Muscle layer of colon (tissue), 2 donors: ENCODE measurements at regions not wholly inside any gene's neighbourhood (a gene's known extent, or its start where the extent isn't known, plus 50 kb on each side); places are given as distances from the start of the nearest gene placed in this dataset.

Experiments
- H3K27ac ChIP-seq: one replicate; pipeline ENCODE4 v1.7.0; 2013; ENCODE audit warnings: low read depth, mild to moderate bottlenecking, low read length, moderate library complexity
- H3K27me3 ChIP-seq, 2 donors: one replicate each; pipeline ENCODE4 v1.7.0; 2013; ENCODE audit warnings: low read length in 2 of 2, mild to moderate bottlenecking in 2 of 2; ENCODE audit not compliant: insufficient read depth in 2 of 2, control insufficient read depth in 1 of 2
- H3K36me3 ChIP-seq: one replicate; pipeline ENCODE4 v1.7.0; 2013; ENCODE audit warnings: mild to moderate bottlenecking, low read length; ENCODE audit not compliant: insufficient read depth
- H3K4me1 ChIP-seq: one replicate; pipeline ENCODE4 v1.7.0; 2013; ENCODE audit warnings: mild to moderate bottlenecking, low read length; ENCODE audit not compliant: insufficient read depth
- H3K4me3 ChIP-seq, 2 donors: one replicate each; pipeline ENCODE4 v1.7.0; 2013; ENCODE audit warnings: low read length in 2 of 2, low read depth in 1 of 2, mild to moderate bottlenecking in 1 of 2, moderate library complexity in 1 of 2
- H3K9ac ChIP-seq: one replicate; pipeline ENCODE4 v1.7.0; 2013; ENCODE audit warnings: low read length
- H3K9me3 ChIP-seq: one replicate; pipeline ENCODE4 v1.7.0; 2013; ENCODE audit warnings: mild to moderate bottlenecking, low read length
- donor health status: abdominal sarcoma.
- donor health status: Adenocarcinoma of cecum.

GRCh38 chr11:122275508-122275907 lies 159.5 kb upstream of the BLID start:
- Histone ChIP-seq H3K4me3 (no peak overlapping the region), H3K9me3 (no peaks in the 10 kb centered on the region), H3K9ac (no peak overlapping the region), H3K27ac (no peak overlapping the region), H3K27me3 (no peaks in the 10 kb centered on the region), H3K4me1 (no peaks in the 10 kb centered on the region), H3K36me3 (no peaks in the 10 kb centered on the region)

- Histone ChIP-seq H3K36me3 (no peaks in the 10 kb centered on the region), H3K9ac (no peak overlapping the region), H3K27me3 (no peaks in the 10 kb centered on the region), H3K4me1 (no peaks in the 10 kb centered on the region), H3K9me3 (no peaks in the 10 kb centered on the region), H3K27ac (no peak overlapping the region), H3K4me3 (no peak overlapping the region)
Measured at GRCh38 chr11:122273476-122274191, 157.6 kb upstream of the BLID start.

DNA sequence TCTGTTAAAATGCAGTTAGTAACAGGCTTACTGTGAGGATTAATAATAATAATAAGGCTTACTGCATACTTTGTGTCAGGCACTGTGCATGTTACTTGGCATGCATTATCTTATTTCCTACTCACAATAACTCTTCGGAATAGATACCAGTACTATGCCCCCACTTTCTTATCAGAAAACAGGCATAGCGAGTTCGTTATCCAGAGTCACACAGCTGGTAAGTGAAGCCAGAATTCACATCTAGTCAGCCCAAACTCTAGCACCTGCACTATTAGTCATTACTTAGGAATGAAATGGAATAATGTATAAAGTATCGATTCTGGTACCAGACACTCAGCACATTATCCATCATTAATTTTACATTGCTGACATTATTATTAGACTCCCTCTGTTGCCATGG lies 155.7 kb upstream of the BLID start:
- Histone ChIP-seq H3K4me3 (no peak overlapping the region), H3K9ac (no peak overlapping the region), H3K36me3 (no peaks in the 10 kb centered on the region), H3K4me1 (no peaks in the 10 kb centered on the region), H3K27me3 (no peaks in the 10 kb centered on the region), H3K9me3 (no peaks in the 10 kb centered on the region), H3K27ac (no peak overlapping the region)

DNA sequence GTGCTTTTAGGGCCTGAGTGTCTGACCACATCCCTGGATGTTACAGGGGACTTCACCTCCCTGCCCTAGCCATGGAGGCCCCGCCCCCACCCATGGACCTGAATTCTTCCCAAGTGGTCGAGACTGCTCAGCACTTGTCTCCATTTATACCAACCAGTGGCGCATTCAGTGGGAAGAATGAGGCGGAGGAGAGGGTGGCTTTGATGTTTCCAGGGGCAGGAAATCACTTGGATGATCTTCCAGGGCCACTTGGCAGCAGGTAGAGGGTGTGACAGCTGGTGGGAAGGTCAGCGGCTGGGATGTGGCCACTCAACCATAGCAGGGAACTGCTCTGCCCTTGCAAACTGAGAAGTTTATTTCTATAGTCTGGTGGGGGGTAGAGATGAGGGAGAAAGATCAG lies 155.1 kb upstream of the BLID start:
- Histone ChIP-seq H3K4me1 (no peaks in the 10 kb centered on the region), H3K9me3 (no peaks in the 10 kb centered on the region), H3K36me3 (no peaks in the 10 kb centered on the region), H3K4me3 (no peak overlapping the region), H3K9ac (no peak overlapping the region), H3K27me3 (no peaks in the 10 kb centered on the region), H3K27ac (no peak overlapping the region)

DNA sequence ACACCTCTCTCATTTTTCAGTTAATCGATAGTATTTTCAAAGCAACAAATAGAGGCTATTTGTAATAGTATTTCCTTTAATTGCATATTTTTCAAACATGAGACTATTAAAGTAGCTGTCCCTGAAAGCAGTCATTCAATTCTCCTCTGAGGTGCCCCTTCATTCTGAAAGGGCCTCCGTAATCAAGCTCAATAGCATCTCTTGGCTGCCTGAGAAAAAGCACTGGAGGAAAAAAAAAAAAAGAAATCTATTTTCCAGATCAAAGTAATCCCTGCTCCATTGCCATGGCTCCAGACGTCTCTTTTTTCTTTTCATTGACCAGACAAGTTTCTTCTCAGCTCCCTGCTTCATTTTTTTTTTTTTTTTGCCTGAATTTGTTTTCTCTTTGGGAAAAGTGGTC lies 154.5 kb upstream of the BLID start:
- Histone ChIP-seq H3K9me3 (no peaks in the 10 kb centered on the region), H3K36me3 (no peaks in the 10 kb centered on the region), H3K4me3 (no peak overlapping the region), H3K27me3 (no peaks in the 10 kb centered on the region), H3K4me1 (no peaks in the 10 kb centered on the region), H3K27ac (no peak overlapping the region), H3K9ac (no peak overlapping the region)

DNA sequence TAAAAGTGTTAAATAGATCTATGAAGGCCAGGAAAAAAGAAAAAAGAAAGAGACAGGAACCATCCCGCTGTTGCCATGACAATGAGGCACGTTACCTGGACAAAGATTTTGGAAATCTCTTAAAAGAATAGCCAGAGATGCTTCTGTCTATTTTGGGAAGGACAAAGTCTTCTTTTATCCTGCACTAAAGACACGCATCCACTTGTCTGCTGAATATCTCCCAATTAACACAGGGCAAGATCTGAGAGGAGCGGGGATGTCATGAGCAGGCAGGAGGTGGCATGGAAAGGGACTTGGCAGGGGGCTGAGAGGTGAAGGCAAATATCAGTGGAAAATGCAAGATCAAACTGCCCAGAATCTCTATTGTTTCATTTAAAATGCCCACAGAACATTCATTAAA lies 153.8 kb upstream of the BLID start:
- Histone ChIP-seq H3K27me3 (no peaks in the 10 kb centered on the region), H3K9ac (no peak overlapping the region), H3K9me3 (no peaks in the 10 kb centered on the region), H3K4me1 (no peaks in the 10 kb centered on the region), H3K36me3 (no peaks in the 10 kb centered on the region), H3K27ac (no peak overlapping the region), H3K4me3 (no peak overlapping the region)

DNA sequence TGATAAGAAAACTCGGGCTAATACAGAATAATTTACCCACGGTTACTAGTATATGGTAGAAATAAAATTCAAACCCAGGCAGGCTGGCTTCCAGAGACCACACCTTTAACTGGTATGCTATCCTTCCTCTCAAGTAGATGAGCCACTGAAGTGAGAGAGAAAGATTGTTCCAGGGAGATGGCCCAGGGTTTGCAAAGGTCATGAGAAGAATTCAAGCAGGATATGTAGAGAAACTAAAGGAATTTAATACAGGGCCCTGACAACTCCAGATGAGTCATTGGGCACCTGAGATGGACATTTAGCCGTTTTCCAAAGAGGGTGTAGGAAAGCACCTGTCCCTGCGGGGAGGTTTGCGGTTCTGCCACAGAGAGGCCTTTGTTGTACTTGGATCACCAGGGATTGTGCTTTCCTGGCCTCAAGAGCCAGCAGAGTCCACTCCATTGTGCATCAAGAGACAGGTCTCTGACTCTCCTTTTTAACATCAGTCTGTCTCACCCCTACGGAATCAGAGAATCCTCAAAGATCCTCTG lies 152.7 kb upstream of the BLID start:
- no peak overlapping the region for H3K4me3 ChIP-seq
- H3K36me3 ChIP-seq: no peaks in the 10 kb centered on the region
- H3K9ac ChIP-seq: no peak overlapping the region
- no peaks in the 10 kb centered on the region for H3K9me3 ChIP-seq
- H3K27me3 ChIP-seq: no peaks in the 10 kb centered on the region
- H3K27ac ChIP-seq: no peak overlapping the region
- H3K4me1 ChIP-seq: no peaks in the 10 kb centered on the region

DNA sequence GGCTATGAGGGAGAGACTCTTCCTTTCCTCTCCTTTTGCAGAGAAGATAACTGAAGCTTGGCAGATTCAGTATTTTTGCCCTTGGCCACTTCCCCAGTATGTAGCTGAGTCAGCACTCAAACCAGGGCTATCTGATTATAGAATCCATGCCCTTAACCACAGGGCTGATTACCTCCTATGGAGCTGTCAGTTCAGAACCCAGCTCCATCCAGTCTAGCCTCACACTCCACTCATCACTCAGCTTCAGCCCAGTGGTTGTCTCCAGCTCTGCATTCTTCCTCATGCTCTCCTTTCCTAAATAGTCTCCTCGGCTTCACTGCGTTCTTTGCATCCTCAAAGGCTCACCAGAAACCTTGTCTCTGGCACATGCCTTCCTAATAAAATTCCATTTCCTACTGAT lies 151.6 kb upstream of the BLID start:
- Histone ChIP-seq H3K9ac (no peak overlapping the region), H3K9me3 (no peaks in the 10 kb centered on the region), H3K27me3 (no peaks in the 10 kb centered on the region), H3K4me3 (no peak overlapping the region), H3K4me1 (no peaks in the 10 kb centered on the region), H3K36me3 (no peaks in the 10 kb centered on the region), H3K27ac (no peak overlapping the region)

- H3K4me3 ChIP-seq: no peak overlapping the region
- no peaks in the 10 kb centered on the region for H3K36me3 ChIP-seq
- H3K4me1 ChIP-seq: no peaks in the 10 kb centered on the region
- H3K27me3 ChIP-seq: no peaks in the 10 kb centered on the region
- H3K27ac ChIP-seq: no peak overlapping the region
- no peak overlapping the region for H3K9ac ChIP-seq
- no peaks in the 10 kb centered on the region for H3K9me3 ChIP-seq
Measured at GRCh38 chr11:122265981-122266380, 150.0 kb upstream of the BLID start.

GRCh38 chr11:122264121-122264520 lies 148.1 kb upstream of the BLID start:
- Histone ChIP-seq H3K9me3 (no peaks in the 10 kb centered on the region), H3K9ac (no peak overlapping the region)

DNA sequence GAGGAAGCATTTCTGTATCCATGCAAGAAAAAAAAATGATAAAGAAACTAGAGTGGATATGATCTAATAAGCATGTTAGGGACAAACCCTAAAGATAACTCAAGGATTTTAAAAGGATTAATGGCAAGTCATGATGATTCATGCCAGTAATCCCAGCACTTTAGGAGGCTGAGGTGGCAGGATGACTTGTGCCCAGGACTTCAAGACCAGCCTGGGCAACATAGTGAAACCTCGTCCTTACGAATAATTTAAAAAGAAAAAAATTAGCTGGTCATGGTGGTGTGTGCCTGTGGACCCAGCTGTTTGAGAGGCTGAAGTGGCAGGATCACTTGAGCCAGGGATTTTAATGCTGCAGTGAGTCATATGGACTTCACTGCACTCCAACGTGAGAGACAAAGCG lies 145.5 kb upstream of the BLID start:
- no peaks in the 10 kb centered on the region for H3K27me3 ChIP-seq
- H3K9me3 ChIP-seq: no peaks in the 10 kb centered on the region
- no peaks in the 10 kb centered on the region for H3K36me3 ChIP-seq
- no peak overlapping the region for H3K4me3 ChIP-seq
- no peaks in the 10 kb centered on the region for H3K4me1 ChIP-seq
- H3K9ac ChIP-seq: no peak overlapping the region
- H3K27ac ChIP-seq: no peak overlapping the region

More at GRCh38 chr11:122264121-122264520, 148.1 kb upstream of the BLID start:
- Histone ChIP-seq H3K27me3 (no peaks in the 10 kb centered on the region), H3K4me1 (no peaks in the 10 kb centered on the region), H3K36me3 (no peaks in the 10 kb centered on the region), H3K4me3 (no peak overlapping the region), H3K27ac (no peak overlapping the region)

DNA sequence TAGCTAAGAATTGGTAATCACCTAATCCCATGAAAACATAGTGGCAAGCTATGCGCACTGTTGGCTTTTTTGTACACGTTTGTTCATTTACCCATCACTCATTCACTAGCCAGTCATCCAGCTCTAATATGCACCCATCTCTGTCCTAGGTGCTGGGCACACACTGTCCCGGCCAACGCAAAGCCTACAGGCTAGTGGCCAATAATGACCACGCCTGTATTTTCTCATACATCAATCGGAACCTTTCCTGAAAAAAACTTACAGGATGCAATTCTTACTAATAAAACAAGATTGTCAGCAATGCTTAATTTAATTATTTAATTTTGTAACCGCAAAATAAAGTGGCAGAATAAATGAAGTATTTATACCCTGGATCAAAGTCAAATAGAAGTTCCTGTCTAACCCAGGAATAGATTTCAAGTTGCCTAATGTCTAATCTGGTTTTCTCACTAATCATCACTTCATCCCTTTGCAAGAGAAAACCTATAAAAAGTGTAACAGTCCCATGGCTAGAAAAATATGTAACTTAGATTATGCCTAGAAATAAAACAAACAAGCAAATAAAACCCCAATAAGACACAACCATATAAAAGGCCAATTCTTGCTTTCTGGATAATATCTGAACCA lies 143.3 kb upstream of the BLID start:
- Histone ChIP-seq H3K27me3 (no peaks in the 10 kb centered on the region), H3K27ac (no peak overlapping the region)

More for the DNA sequence above, 143.3 kb upstream of the BLID start:
- H3K9ac ChIP-seq: no peak overlapping the region
- H3K9me3 ChIP-seq: no peaks in the 10 kb centered on the region
- no peaks in the 10 kb centered on the region for H3K36me3 ChIP-seq
- no peak overlapping the region for H3K4me3 ChIP-seq
- no peaks in the 10 kb centered on the region for H3K4me1 ChIP-seq
